ENCODE measurements at regions not wholly inside any gene's neighbourhood (a gene's known extent, or its start where the extent isn't known, plus 50 kb on each side); places are given as distances from the start of the nearest gene placed in this dataset.

DNA sequence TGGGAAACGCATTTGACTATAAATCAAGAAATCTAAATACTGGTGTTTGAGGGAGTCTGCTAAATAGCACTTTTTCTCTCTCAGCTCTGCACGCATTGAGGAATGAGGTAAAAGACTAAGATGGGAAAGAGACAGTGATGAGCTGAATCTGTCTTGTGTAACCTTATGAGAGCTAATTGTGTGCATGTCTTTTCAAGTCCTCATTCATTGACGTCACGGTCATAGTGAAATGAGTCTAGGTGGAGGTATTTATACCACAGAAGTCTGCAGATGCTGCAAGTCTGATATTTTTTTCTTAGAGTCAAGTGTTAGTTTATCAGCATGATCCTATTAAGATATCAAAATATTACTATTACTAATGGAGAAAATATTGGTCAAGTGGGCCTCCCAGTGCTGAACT, 361.5 kb upstream of the HS3ST1 start:
- no peaks in the 10 kb centered on the region for H3K27me3 Mint-ChIP-seq
- no peaks in the 10 kb centered on the region for H3K36me3 Mint-ChIP-seq
- no peak for TF ChIP-seq CTCF (conservative IDR thresholded peaks at IDR 0.05)
- no peak overlapping the region for H3K27ac Mint-ChIP-seq
- no peak for DNase-seq (ENCODE audit: extremely low spot score, unreplicated experiment)
- H3K4me3 Mint-ChIP-seq: no peak overlapping the region
- H3K9me3 Mint-ChIP-seq: no peaks in the 10 kb centered on the region
- no peaks in the 10 kb centered on the region for H3K4me1 Mint-ChIP-seq (ENCODE audit: unreplicated experiment)

DNA sequence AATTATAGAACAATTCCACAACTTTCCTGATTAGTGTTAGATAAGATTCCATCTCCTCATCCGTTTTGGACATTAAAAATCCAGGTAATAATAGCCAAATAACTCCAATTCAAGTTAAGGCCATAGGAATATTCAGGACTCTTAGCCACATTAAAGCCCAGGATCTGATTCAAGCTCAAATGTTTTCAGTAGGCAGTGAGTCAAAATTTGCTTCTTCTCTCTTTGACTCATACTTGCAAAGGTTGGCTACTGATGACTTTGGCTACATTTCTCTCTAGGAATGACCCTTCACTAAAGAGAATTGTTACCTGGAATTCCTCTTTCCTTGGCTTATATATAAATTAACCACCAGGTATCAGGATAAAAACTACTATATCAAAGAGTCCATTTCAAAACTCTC, 354.9 kb upstream of the HS3ST1 start:
- DNase-seq (ENCODE audit: extremely low spot score, unreplicated experiment): no peak
- H3K36me3 Mint-ChIP-seq: no peaks in the 10 kb centered on the region
- no peaks in the 10 kb centered on the region for H3K9me3 Mint-ChIP-seq
- no peaks in the 10 kb centered on the region for H3K4me1 Mint-ChIP-seq (ENCODE audit: unreplicated experiment)
- H3K27me3 Mint-ChIP-seq: no peaks in the 10 kb centered on the region
- no peak overlapping the region for H3K4me3 Mint-ChIP-seq
- no peak for TF ChIP-seq CTCF (conservative IDR thresholded peaks at IDR 0.05)
- no peak overlapping the region for H3K27ac Mint-ChIP-seq

- H3K36me3 Mint-ChIP-seq: no peaks in the 10 kb centered on the region
Observed at GRCh38 chr4:11782859-11783258, 354.2 kb upstream of the HS3ST1 start.

GRCh38 chr4:11777447-11777846, 348.8 kb upstream of the HS3ST1 start:
- Mint-ChIP-seq H3K27ac (no peak overlapping the region), H3K36me3 (no peaks in the 10 kb centered on the region), H3K4me1 (ENCODE audit: unreplicated experiment) (no peaks in the 10 kb centered on the region), H3K4me3 (no peak overlapping the region), H3K9me3 (no peaks in the 10 kb centered on the region), H3K27me3 (no peaks in the 10 kb centered on the region)
- no peak for DNase-seq (ENCODE audit: extremely low spot score, unreplicated experiment)
- TF ChIP-seq CTCF (conservative IDR thresholded peaks at IDR 0.05): no peak

More at GRCh38 chr4:11782859-11783258, 354.2 kb upstream of the HS3ST1 start:
- DNase-seq (ENCODE audit: extremely low spot score, unreplicated experiment): no peak
- TF ChIP-seq CTCF (conservative IDR thresholded peaks at IDR 0.05): no peak
- H3K4me3 Mint-ChIP-seq: no peak overlapping the region
- H3K4me1 Mint-ChIP-seq (ENCODE audit: unreplicated experiment): no peaks in the 10 kb centered on the region
- H3K27me3 Mint-ChIP-seq: no peaks in the 10 kb centered on the region
- no peaks in the 10 kb centered on the region for H3K9me3 Mint-ChIP-seq
- no peak overlapping the region for H3K27ac Mint-ChIP-seq

- TF ChIP-seq CTCF (conservative IDR thresholded peaks at IDR 0.05): no peak
- Mint-ChIP-seq H3K4me1 (ENCODE audit: unreplicated experiment) (no peaks in the 10 kb centered on the region), H3K27ac (no peak overlapping the region), H3K9me3 (no peaks in the 10 kb centered on the region), H3K36me3 (no peaks in the 10 kb centered on the region), H3K27me3 (no peaks in the 10 kb centered on the region), H3K4me3 (no peak overlapping the region)
- DNase-seq (ENCODE audit: extremely low spot score, unreplicated experiment): no peak
Observed at GRCh38 chr4:11774346-11774745, 345.7 kb upstream of the HS3ST1 start.

- no peaks in the 10 kb centered on the region for H3K9me3 Mint-ChIP-seq
- no peak overlapping the region for H3K27ac Mint-ChIP-seq
- H3K27me3 Mint-ChIP-seq: no peaks in the 10 kb centered on the region
- no peak overlapping the region for H3K4me3 Mint-ChIP-seq
- H3K4me1 Mint-ChIP-seq (ENCODE audit: unreplicated experiment): no peaks in the 10 kb centered on the region
- H3K36me3 Mint-ChIP-seq: no peaks in the 10 kb centered on the region
- no peak for DNase-seq (ENCODE audit: extremely low spot score, unreplicated experiment)
- no peak for TF ChIP-seq CTCF (conservative IDR thresholded peaks at IDR 0.05)
Observed at GRCh38 chr4:11773798-11774197, 345.1 kb upstream of the HS3ST1 start.

Measured in type B pancreatic cell (in vitro differentiated cells).